ENCODE measurements at regions not wholly inside any gene's neighbourhood (a gene's known extent, or its start where the extent isn't known, plus 50 kb on each side); places are given as distances from the start of the nearest gene placed in this dataset.
A peak's percentile ranks its signal among the peaks of the same experiment; 100 is the strongest.

GRCh38 chr3:163045945-163046344, 1549.3 kb downstream of the OTOL1 start:
- DNase-seq: no peak

GRCh38 chr3:163048881-163049280, 1552.3 kb downstream of the OTOL1 start:
- no peak for DNase-seq

GRCh38 chr3:163056874-163057497, 1560.4 kb downstream of the OTOL1 start:
- DNase-seq: peak; percentile 36

GRCh38 chr3:163058031-163058854, 1561.6 kb downstream of the OTOL1 start:
- DNase-seq: no peak

- no peak for DNase-seq
Measured at GRCh38 chr3:163071713-163072112, 1575.1 kb downstream of the OTOL1 start.

Measured in dermis blood vessel endothelial cell (primary cell).